HL-60 (cell line): ENCODE measurements at regions not wholly inside any gene's neighbourhood (a gene's known extent, or its start where the extent isn't known, plus 50 kb on each side); places are given as distances from the start of the nearest gene placed in this dataset.

Experiments used
- DNase-seq, 2 experiments: peaks; one replicate each; pipeline ENCODE4 v3.0.0-alpha.2; 2010 to 2020; ENCODE audit warnings: low read depth in 1 of 2, low spot score in 1 of 2
- H3K27ac ChIP-seq: fragments of 250-450 bp; sonication (Bioruptor Pico); replicated peaks from 2 replicates; pipeline ENCODE4 v1.5.1; 2020; ENCODE audit warnings: mild to moderate bottlenecking, moderate library complexity
- H3K27me3 ChIP-seq: fragments of 250-450 bp; sonication (Bioruptor Pico); 2 replicates; pipeline ENCODE4 v1.5.1; 2021; ENCODE audit warnings: mild to moderate bottlenecking, moderate library complexity; ENCODE audit not compliant: insufficient read depth, poor library complexity, severe bottlenecking
- H3K4me3 ChIP-seq: replicated peaks from 2 replicates; pipeline ENCODE4 v1.5.1; 2011; ENCODE audit warnings: mild to moderate bottlenecking, control low read depth, low read length; ENCODE audit not compliant: insufficient read depth
- GABPA ChIP-seq: IDR thresholded peaks from 2 replicates; pipeline ENCODE4 v1.6.1; 2012; ENCODE audit warnings: low read depth
- POLR2AphosphoS5 ChIP-seq: IDR thresholded peaks from 2 replicates; pipeline ENCODE4 v1.6.1; 2012; ENCODE audit warnings: low read depth
- SPI1 ChIP-seq: IDR thresholded peaks from 2 replicates; pipeline ENCODE4 v1.6.1; 2012; ENCODE audit warnings: low read depth, mild to moderate bottlenecking, borderline replicate concordance
- TF ChIP-seq, protein P1 (sequence below): IDR thresholded peaks from one replicate; pipeline ENCODE4 v1.5.1; 2011; ENCODE audit warnings: low read length, control low read depth, inconsistent platforms; ENCODE audit not compliant: insufficient read depth
- TF ChIP-seq, protein P2 (sequence below): IDR thresholded peaks from 2 replicates; pipeline ENCODE4 v1.6.1; 2012; ENCODE audit warnings: low read depth; ENCODE audit not compliant: insufficient replicate concordance

DNA sequence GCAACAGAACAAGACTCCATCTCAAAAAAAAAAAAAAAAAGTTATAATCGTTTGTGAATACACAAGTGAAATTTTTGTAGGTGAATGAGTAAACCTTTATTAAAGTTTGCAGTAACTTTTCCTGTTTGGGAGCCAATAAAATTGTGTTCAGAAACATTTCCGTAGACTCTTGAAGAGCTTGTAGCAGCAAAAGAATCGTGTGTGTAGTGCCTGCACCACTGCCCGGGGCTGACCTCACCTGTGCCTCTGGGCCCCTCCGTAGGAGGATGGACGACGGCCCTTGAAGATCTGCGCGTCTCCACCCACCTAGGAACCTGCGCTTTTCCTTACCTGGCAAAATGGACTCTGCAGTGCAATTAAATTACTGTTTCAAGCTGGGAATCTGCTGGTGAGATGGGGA, 366.0 kb downstream of the THBS2 start:
- no peak overlapping the region for H3K27ac ChIP-seq
- no peak overlapping the region for H3K4me3 ChIP-seq
- TF ChIP-seq GABPA = no peak
- TF ChIP-seq, protein P1, sequence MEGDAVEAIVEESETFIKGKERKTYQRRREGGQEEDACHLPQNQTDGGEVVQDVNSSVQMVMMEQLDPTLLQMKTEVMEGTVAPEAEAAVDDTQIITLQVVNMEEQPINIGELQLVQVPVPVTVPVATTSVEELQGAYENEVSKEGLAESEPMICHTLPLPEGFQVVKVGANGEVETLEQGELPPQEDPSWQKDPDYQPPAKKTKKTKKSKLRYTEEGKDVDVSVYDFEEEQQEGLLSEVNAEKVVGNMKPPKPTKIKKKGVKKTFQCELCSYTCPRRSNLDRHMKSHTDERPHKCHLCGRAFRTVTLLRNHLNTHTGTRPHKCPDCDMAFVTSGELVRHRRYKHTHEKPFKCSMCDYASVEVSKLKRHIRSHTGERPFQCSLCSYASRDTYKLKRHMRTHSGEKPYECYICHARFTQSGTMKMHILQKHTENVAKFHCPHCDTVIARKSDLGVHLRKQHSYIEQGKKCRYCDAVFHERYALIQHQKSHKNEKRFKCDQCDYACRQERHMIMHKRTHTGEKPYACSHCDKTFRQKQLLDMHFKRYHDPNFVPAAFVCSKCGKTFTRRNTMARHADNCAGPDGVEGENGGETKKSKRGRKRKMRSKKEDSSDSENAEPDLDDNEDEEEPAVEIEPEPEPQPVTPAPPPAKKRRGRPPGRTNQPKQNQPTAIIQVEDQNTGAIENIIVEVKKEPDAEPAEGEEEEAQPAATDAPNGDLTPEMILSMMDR = no peak
- TF ChIP-seq SPI1 = no peak
- TF ChIP-seq, protein P2, sequence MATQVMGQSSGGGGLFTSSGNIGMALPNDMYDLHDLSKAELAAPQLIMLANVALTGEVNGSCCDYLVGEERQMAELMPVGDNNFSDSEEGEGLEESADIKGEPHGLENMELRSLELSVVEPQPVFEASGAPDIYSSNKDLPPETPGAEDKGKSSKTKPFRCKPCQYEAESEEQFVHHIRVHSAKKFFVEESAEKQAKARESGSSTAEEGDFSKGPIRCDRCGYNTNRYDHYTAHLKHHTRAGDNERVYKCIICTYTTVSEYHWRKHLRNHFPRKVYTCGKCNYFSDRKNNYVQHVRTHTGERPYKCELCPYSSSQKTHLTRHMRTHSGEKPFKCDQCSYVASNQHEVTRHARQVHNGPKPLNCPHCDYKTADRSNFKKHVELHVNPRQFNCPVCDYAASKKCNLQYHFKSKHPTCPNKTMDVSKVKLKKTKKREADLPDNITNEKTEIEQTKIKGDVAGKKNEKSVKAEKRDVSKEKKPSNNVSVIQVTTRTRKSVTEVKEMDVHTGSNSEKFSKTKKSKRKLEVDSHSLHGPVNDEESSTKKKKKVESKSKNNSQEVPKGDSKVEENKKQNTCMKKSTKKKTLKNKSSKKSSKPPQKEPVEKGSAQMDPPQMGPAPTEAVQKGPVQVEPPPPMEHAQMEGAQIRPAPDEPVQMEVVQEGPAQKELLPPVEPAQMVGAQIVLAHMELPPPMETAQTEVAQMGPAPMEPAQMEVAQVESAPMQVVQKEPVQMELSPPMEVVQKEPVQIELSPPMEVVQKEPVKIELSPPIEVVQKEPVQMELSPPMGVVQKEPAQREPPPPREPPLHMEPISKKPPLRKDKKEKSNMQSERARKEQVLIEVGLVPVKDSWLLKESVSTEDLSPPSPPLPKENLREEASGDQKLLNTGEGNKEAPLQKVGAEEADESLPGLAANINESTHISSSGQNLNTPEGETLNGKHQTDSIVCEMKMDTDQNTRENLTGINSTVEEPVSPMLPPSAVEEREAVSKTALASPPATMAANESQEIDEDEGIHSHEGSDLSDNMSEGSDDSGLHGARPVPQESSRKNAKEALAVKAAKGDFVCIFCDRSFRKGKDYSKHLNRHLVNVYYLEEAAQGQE = no peak
- no peak for TF ChIP-seq POLR2AphosphoS5
- no peak for DNase-seq
- no peaks in the 10 kb centered on the region for H3K27me3 ChIP-seq

DNA sequence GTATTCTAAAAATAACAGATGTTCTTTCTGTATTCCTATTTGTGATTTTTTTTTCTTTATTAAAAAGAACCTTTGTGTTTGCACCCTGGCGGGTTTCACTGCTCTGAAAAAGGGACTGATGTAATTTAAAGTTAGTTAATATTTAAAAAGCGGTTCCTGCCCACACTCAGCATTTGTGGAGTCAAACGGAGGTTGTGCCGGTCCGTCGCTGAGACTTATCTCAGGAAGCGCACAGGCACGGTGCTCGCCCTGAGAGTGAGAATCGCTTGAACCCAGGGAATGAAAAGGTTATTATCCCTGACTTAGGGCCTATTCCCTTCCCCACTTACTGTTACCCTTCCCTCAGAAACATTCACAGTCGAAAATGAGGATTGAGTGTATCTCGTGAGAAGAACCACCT, 366.7 kb downstream of the THBS2 start:
- Histone ChIP-seq H3K4me3 (no peak overlapping the region), H3K27ac (no peak overlapping the region), H3K27me3 (no peaks in the 10 kb centered on the region)
- no peak for DNase-seq
- TF ChIP-seq GABPA (no peak), POLR2AphosphoS5 (no peak), SPI1 (no peak)
- TF ChIP-seq, protein P1 = no peak
- TF ChIP-seq, protein P2 = no peak

DNA sequence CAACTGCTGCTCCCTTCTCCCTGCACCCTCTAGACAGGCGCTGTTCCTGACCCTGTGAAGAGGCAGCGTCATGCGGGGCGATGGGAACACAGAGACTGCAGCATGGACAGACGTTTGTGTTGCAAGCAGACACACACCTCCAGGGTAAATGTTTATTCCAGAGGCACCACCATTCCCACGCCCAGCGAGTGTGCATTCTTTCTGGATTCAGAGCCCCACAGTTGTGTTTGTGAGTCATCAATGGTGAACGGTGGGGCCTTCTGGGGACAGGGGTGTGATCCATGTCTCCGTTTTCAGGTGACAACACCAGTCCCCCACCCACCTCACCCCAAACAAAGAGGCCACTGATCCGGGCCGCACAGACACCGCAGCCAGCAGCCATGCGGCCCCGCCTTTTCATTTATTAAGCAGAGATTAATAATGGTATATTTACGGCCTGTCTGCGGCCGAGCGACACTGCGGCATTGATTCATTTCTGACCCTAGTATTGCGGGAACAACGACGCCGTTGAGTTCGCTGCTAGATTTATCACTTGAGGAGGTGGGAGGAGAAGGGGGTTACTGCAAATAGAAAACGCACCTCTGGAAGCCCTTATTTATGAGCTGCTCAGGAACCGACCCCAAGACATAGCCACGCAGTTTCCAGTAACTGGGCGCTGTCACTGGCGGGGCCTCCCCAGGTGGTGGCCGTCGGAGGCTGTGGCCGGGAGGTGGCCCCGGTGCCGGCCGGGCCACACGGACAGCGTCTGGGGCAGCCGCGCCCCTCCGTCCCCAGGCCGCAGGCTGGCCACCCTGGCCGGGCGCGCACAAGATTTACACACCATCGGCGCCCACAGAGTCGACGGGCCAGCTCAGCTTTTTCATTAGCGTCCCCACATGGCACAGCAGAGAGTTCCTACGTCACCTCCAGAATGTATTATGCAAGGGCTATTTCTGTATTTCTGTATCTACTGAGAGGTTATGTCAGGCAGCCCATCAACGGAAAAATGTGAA, 367.6 kb downstream of the THBS2 start:
- no peak overlapping the region for H3K4me3 ChIP-seq
- no peaks in the 10 kb centered on the region for H3K27me3 ChIP-seq
- no peak overlapping the region for H3K27ac ChIP-seq
- no peak for DNase-seq
- TF ChIP-seq, protein P2 = no peak
- TF ChIP-seq, protein P1 = no peak
- no peak for TF ChIP-seq SPI1
- TF ChIP-seq POLR2AphosphoS5 = no peak
- TF ChIP-seq GABPA = no peak
